ENCODE measurements at regions not wholly inside any gene's neighbourhood (a gene's known extent, or its start where the extent isn't known, plus 50 kb on each side); places are given as distances from the start of the nearest gene placed in this dataset.

GRCh38 chr18:24530630-24531111, 70.2 kb downstream of the HRH4 start:
- DNase-seq: no peak

GRCh38 chr18:24534271-24534670, 73.8 kb downstream of the HRH4 start:
- DNase-seq: no peak

DNA sequence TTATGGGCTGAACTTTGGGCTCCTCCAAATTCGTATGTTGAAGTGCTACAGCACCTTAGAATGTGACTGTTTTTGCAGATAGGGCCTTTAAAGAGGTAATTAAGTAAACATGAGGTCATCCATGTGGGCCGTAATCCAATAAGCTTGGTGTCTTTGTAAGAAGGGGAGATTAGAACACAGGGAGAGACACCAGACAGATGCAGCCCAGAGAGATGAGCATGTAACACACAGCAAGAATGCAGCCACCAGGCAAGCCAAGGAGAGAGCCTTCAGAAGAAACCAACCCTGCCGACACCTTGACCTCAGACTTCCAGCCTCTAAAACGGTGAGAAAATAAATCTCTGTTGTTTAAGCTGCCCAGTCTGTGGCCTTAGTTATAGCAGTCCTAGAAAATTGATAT, 74.3 kb downstream of the HRH4 start:
- DNase-seq: no peak

DNA sequence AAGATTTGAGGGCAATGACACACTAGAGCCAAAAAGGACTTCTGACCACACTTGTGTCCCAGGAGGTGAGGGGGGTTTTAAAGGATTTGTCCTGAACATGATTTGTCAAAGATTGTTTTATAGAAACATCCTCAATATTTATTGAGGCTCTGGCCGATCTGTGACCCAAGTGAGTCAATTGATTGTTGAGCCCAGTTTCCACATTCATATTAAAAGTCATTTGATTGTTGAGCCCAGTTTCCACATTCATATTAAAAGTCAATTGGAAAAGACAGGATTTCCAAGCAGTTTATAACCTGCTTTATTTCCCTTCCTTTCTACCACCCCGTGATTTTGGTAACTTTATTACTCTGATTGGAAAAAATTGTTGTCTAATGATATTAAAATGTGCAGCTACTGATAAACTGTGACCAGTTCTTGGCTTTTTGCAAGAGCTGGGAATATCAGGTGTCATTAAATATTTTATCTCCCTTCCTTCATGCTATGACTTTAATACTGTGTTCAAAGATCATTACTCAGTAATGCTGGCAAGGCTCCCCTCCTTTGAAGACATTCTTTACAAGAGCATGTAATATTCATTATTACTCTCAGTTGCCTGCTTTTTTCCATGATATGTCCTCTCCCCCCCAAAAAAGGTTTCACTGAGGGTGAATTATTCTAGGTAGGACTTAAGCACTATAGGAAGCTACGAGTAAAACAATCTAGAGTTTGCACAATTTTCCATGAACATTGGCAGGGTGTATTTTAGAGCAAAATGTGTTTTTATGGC, 75.3 kb downstream of the HRH4 start:
- no peak for DNase-seq

DNA sequence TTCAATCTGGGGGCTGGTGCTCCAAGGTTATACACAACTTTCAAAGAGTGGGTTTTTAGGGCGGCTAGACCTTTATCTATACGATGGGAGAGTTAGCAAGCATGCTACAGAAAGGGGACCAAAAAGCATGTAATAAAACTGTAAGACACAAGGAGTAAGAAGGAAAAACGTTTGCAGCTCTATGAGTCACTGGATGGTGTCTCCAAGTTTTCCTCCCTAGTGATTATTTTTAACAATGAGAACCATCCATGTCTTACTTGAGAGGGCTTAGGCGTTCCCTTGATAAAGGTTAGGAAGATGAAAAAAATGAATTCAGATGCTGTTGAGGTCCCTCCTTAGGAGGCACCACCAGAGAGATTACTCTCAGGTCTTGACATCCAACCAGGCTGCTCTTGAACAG, 75.9 kb downstream of the HRH4 start:
- no peak for DNase-seq

DNA sequence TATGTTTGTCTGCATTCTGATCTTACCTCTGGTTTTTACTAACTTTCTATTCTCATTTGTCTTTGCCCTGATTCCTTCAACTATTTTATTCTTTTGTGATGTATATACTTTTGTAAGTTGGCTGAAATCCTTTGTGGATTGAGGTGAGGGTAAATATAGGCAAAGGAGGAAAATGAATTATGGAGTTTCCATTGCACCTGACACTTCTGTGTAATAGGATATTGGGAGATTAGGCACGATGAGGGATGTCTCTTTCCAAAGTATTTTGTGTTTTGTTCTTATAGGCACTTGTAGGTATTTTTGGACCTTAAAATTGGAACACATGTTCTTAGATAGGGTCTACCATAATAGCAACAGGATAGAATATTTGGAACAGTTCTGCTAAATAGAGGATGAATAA, 76.4 kb downstream of the HRH4 start:
- DNase-seq: no peak

DNA sequence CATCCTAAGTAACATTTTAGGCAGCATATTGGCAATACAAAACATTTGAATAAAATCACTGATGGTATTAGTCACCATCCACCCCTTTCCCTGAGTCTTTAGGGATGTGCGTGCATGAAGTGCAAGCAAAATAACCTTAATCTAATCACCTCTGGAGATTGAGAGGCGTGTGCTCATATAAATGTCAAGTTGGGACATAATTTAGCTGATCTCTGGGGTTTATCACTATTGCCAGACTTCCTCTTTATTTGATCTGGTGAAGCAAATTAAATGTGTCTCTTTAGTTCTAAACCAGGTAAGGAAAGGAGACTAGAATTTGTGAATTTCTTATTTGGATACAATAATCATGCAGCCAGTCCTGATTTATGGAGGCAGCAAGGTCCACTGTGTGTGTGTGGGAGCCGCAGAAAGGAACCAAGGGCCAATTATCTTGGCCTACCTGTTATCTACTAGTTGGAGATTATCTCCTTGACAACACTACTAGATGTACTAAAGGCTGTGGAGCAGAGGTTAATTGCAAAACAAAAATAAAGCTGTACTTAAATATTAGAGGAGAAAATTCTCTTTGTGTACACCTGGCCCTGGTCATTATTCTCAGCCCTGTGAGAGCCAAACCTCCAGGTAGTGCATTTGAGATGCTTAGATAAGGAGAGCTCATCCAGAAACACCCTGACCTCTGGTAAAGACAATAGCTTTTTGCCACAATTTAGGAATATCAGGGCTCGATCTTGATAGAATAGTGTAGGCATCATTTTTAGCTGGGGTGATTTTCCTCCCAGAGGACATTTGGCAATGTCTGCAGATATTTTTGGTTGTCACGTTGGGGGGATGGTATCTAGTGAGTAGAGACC, 78.2 kb downstream of the HRH4 start:
- no peak for DNase-seq

DNA sequence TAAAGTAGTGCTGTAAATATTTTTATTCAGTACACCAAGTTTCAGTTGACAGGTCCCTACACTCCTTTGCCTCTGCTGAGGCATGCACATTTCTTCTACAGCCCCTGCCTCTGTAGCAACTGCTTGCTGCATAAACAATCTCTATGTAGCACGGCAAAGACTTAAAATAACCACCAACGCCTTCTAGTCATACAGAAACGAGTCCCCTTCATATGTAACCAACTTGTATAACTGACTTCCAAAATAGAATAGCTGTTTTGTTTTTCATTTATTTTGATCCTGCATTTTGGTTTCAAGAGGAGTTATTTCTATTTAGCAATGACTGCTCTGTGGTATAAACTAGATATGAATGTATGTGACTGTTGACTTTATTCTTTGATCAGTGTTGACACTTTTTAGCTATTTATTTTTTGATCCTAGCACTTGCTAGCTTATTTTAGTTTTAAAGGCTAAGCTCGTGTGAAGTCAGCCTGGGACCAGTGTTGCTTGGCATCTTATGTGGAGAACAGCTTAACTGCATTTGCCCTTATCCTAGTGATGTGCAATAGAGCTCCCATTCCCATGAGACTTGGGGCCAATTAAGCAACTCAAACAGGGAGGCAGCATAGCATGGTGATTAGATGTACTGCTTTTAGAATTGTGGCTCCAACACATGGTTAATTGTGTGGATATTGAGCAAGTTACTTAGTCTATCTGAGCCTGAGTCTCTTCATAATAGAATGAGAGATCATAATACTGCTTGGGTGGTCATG, 79.6 kb downstream of the HRH4 start:
- no peak for DNase-seq

DNA sequence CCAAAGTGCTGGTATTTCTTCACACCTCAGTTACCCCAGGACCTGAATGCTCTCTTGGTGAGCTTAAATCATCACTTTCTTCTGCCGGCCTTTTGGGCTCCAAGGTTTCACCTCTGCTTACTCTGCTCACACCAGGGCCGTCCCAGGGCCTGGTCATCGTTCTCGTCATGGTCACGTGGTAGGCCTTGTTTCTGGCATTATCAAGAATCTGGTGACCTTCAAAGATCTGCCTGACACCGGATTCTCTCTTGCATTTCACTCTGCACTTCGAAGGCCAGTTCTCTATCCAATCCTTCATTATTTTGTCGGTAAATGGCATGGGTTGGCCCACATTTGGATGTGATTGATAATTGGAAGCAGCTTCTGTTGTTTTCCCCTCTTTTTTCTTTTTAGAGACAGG, 80.5 kb downstream of the HRH4 start:
- DNase-seq: no peak

GRCh38 chr18:24543086-24543794, 82.8 kb downstream of the HRH4 start:
- DNase-seq: no peak

DNA sequence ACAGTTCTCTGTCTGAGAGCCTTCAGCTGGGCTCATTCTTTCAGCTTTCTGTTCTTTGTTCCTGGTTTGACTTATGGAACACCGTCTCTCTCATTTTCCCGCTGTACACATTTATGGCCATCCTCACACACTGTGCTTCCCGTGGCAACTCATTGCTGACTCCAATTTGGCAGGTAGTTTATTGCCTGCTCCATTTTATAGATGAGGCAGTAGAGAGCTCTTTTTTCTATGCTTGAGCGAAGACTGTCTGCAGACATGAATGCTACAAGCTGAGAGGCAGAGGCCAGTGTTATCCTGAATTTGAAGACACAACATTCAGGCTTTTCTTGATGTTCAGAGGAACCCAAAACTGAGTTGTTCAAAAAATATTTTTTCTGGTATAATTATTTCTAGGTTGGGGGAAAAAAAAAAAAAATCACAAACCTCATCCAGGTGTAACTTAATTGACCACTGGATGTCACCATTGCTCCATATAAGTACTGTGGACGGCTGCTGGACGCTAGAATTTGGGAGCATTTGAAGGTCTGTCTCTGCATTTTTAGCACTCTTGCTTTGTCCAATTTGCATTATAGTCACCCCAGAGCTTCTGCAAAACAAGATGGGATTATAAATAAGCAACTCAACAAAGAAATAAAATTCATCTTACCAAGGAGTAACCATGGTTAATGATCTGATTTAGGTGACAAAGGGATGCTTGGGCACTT, 83.5 kb downstream of the HRH4 start:
- no peak for DNase-seq

DNA sequence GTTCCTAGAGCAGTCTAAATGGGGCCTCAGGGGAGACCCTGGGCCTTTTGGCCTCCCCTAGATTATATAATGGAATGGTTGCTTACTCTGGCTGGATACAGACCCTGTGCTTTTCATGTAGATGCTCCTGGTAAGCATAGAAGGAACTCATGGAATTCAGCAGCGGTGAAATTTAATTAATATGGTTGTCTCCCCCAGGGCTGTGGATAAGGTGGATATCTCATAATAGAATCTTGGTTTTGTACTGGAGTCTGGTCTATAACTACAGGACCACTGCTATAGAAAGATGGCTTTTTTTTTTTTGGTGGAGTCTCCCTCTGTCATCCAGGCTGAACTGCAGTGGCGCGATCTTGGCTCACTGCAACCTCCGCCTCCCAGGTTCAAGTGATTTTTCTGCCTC, 84.5 kb downstream of the HRH4 start:
- DNase-seq: no peak

DNA sequence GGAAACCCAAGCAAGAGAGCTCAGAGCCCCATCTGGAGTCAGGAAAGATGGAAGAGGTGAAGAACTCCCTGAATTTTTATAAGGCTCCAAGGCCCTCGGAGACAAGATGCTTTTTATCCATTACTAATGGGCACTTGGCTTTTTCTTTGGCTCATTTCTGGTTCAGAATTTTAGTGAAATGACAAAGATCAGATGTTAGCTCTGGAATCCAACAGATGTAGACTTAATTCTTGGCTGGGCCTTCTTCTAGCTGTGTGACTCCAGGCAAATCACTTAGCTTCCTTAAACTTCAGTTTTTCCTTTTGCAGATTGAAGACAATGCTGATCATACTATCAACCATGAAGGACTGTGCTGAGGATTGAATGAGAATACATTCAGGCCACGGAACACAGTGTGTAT, 85.2 kb downstream of the HRH4 start:
- DNase-seq: no peak

- DNase-seq: no peak
Measured at GRCh38 chr18:24546307-24546706, 85.9 kb downstream of the HRH4 start.

- no peak for DNase-seq
Measured at GRCh38 chr18:24548583-24548982, 88.1 kb downstream of the HRH4 start.

DNA sequence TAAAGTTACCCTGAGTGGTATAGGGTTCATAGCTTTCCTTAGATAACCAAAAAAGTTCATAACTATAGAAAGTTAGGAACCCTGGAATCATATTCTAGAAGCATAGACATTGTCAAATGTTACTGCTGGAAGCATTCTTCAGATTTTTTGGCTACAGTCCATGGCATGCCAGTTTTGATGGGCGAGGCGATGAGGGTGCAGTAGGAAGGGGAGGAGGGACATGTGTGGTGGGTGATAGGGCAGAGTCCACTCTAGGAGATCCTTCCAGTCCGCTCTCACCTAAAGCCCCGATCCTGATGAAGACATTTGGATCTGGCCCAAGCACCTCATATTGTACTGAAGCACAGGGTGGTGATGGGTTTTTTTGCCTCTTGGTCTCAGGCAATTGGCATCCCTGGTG, 91.8 kb downstream of the HRH4 start:
- DNase-seq: peak; percentile 19

DNA sequence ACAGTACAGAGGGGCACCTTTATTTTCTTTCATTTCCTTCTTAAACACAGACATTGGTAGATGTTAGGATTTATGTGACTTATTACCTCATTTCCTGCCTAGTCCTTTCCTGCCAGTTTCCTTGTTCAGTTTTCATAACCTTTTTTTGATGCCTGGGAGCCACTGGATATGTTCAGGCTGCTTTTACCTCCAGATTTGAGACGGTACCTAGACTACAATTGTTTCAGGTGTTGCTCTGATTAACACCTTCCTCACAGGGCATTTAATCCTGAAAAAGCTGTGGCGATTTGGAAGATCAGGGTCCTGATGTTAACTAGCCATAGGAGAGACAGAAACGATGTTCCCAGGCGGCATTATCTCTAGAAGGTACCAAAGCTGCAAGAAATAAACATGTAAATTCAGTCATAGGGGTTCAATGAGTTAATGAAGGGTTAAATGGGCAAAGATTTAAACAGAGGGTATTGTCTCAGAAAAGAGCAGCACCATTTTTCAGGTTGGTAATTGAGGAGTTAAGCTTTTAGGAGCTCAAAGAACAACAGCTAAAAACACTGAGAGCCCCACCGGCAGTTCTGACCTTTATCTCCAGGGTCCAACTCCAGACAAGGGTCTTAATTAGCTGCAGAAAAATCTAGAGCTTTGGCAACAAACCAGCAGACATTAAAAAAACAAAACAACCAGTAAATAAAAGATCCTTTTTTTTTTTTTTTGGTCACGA, 93.3 kb downstream of the HRH4 start:
- DNase-seq: no peak

GRCh38 chr18:24558403-24558802, 98.0 kb downstream of the HRH4 start:
- no peak for DNase-seq

GRCh38 chr18:24559526-24559925, 99.1 kb downstream of the HRH4 start:
- DNase-seq: no peak

DNA sequence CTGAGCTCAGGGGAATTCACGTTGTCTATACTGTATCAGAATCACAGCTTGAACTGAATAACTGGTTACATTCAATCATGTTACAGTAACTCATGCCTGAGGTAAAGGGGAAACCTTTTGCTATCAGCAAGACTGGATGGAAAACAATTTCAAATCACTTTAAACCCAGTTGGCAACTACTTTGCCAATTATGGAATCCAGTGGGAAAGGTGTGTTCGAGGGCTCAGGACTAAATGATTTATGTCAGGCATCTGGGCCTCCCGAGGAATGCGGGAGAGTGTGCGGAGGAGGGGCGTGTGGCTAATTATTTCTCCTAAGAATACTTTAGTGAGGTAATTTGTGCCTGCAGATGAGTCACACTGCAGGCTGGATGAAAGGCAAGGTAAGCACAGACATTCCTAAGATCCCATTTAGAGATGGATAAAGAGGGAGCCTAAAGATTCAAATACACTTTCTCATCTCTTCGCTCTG, 100.1 kb downstream of the HRH4 start:
- DNase-seq: no peak

GRCh38 chr18:24561369-24561965, 101.0 kb downstream of the HRH4 start:
- no peak for DNase-seq
